Dedifferentiated amniotic fluid mesenchymal stem cell (primary cell): ENCODE measurements at regions not wholly inside any gene's neighbourhood (a gene's known extent, or its start where the extent isn't known, plus 50 kb on each side); places are given as distances from the start of the nearest gene placed in this dataset.

ENCODE experiments used
- DNase-seq: peaks from one replicate; pipeline ENCODE4 v3.0.0-alpha.2; 2016; ENCODE audit errors: extremely low spot score

DNA sequence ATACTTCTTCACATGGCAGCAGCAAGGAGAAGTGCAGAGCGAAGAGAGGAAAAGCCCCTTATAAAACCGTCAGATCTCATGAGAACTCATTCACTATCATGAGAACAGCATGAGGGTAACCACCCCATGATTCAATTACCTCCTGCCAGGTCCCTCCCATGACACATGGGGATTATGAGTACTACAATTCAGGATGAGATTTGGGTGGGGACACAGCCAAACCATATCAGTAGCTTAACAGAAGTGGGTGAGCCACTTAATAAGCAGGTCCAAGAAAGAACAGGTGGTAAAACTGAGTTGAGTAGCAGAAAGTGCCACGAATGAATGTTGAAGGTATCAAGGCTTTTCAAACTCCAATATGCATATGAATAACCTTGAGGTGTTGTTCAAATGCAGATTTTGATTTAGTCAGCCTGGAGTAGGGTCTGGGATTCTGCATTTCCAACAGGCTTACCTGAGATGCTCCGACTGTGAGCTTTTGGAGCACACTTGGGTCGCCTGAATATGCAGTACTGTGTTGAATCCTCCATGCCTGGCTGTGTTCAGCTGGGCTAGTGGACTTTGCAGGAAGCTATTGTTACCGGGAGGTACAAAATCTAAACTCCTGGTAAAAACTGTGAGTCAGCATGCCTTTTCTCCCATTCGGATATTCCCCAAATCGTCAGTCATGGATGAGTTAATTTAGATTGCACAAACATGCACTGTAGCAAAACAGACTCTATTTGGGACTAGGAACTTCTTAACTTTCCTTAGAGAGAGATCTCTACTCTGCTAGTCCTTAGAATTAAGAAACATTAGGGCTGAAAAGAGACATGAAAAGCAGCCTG is 69.0 kb upstream of the PRKCQ start:
- no peak for DNase-seq

DNA sequence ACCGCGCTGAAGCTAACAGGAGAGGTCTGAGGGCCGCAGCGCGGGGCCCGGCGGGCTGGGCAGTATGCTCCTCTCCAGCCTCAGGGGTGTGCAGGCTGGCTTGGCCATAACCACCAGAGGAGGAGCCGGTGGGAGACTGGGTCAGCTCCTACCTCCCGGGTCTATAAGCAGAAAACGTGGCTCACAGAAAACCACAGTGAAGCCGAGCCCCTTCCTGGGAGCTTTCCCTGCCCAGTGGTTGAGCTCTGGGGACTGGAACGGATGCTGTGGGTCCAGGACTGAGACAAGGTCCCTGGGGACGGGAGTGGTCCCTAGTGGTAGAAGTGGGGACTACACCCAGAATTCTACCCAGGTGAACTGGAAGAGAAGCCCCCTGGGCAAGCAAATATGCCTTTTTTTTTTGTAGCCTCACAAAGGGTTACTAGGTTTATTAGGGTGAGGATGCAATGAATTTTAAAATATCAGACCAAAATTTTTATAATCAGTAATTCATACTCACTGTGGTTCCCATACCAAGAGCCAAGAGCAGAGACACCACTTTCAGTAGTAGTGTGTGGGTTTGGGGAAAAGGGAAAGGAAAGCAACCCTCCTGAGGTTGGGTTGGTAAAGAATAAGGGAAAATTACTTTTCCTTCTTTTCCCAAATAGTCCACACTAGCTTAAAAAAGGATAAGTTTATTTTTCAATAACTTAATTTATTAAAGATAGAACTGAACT is 67.9 kb upstream of the PRKCQ start:
- DNase-seq = no peak

DNA sequence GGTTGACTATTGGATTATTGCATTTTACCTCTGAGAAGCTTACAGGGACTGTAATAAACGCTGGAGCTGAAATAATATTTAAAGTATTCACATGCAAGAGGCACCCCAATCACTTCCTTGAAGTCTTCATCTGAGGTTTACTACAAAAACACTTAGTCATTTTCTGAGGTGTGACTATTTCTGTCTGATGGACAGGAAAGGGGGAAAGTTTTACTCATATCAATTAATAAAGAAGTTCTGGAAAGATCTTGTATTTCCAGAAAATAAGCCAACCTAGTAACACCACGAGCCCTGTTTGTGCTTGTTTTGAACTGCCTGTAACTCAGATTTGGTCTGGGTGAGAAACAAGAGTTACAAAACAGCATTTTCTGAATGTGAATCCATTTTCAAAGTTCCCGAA is 63.9 kb upstream of the PRKCQ start:
- no peak for DNase-seq

DNA sequence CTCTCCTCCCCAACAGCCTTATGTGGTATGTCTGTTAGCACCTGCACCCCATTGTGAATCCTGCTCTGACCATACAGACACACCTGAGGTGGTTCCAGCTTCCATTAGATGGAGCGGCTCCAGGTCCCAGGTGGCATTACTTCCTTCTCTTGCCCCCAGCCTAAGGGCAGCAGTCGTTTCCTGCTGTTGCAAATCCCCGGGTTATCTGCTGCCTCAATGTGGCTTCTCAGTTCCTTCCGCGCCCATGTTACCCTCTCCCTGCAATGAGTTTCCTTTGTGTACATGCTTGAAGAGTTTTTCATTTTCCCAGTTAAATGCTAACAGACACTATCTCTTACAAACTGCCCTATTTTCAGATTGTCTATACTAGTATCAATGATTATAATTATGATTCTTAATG is 62.8 kb upstream of the PRKCQ start:
- no peak for DNase-seq

DNA sequence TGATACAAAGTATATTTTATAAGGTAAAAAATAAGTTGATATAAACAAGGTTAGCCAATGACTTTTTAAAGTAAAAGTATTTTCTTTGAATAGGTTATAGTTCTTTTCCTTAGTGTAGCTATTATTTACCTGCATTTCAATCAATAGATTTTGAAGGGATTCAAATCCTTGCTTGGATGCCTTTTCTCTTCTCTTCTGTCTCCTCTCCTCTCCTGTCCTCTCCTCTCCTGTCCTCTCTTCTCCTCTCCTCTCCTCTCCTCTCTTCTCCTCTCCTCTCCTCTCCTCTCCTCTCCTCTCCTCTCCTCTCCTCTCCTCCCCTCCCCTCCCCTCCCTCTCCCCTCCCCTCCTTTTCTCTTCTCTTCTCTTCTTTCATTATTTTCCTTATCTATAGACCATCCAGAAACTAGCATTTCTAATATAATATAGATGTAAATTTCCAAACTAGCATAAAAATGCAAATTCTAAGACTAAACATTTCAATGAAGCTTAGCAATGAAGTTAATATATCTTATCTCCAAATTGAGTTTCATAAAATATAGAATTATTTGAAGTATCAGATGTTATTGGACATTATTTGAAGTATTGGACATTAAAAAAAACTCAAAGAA is 60.5 kb upstream of the PRKCQ start:
- no peak for DNase-seq

DNA sequence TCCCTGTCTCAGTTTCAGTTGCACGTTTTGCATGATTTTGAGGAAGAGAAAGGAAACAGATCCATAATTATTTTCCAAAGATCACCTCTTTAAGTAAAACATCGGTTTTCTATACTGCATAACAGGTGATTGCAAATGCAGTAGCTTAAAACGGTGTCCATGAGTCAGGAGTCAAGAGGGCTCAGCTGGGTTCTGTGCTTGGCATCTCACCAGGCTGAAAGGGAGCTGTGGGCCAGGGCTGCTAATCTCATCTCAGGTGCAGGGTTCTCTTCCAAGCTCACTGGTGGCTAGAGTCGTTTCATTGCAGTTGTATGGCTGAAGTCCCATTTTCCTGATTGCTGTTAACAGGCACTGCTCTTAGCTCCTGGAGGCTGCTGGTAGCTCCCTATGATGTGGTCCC is 57.0 kb upstream of the PRKCQ start:
- DNase-seq = no peak

DNA sequence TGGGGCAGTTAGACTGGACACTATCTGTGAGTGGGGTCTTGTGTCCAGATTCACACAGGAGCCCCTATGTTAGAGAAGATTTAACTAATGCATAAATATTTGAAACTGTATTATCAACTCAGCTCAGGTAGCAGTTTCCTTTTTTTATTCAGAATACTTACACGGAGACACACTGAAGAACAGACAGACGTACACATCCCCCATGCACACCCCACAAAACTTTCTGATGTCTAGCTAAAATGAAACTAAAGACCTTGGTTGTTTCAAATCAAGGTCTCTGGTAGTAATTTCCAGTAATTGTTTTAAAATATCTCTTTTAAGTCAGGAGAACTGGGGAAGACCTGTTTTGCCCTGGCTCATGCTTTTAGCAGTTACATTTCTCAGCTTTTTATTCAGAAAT is 55.7 kb upstream of the PRKCQ start:
- no peak for DNase-seq
